Gastroesophageal sphincter (tissue), 4 donors: ENCODE measurements at regions not wholly inside any gene's neighbourhood (a gene's known extent, or its start where the extent isn't known, plus 50 kb on each side); places are given as distances from the start of the nearest gene placed in this dataset.

Source experiments
- ATAC-seq: fragments of 150-250 bp; one replicate; pipeline ENCODE4 v1.9.1; 2016; ENCODE audit warnings: mild to moderate bottlenecking, moderate library complexity
- H3K27ac ChIP-seq, 4 donors: fragments of 200-600 bp; sonication (generic) in 3 of 4; 1 replicate in 3 of 4; 2 replicates in 1 of 4; pipeline ENCODE4 v1.5.1; 2016 to 2019
- H3K27me3 ChIP-seq: fragments of 200-600 bp; sonication (generic); one replicate; pipeline ENCODE4 v1.5.1; 2019
- H3K36me3 ChIP-seq, 2 donors: fragments of 200-600 bp; sonication (generic); one replicate each; pipeline ENCODE4 v1.5.1; 2019; ENCODE audit warnings: control low read depth in 1 of 2
- H3K4me1 ChIP-seq, 3 donors: fragments of 200-600 bp; sonication (generic); 1 replicate in 2 of 3; 2 replicates in 1 of 3; pipeline ENCODE4 v1.5.1; 2016 to 2019; ENCODE audit warnings: control low read depth in 2 of 3
- H3K4me3 ChIP-seq, 2 donors: fragments of 200-600 bp; sonication (generic); one replicate each; pipeline ENCODE4 v1.5.1; 2019; ENCODE audit warnings: mild to moderate bottlenecking in 1 of 2, moderate library complexity in 1 of 2
- H3K9me3 ChIP-seq, 3 donors: fragments of 200-600 bp; sonication (generic); one replicate each; pipeline ENCODE4 v1.5.1; 2017 to 2019; ENCODE audit warnings: control low read depth in 2 of 3
- EP300 ChIP-seq: sonication (generic); formaldehyde crosslinking; IDR thresholded peaks from one replicate; pipeline ENCODE4 v1.6.1; 2017; ENCODE audit warnings: antibody characterized with exemption, mild to moderate bottlenecking
- POLR2A ChIP-seq, 2 donors: fragments of 450-650 bp; IDR thresholded peaks; one replicate each; pipeline ENCODE4 v1.6.1; 2017; ENCODE audit warnings: antibody characterized with exemption in 2 of 2, mild to moderate bottlenecking in 2 of 2, moderate library complexity in 1 of 2
- POLR2AphosphoS5 ChIP-seq: sonication (generic); formaldehyde crosslinking; IDR thresholded peaks from one replicate; pipeline ENCODE4 v1.6.1; 2017; ENCODE audit warnings: antibody characterized with exemption
- WGBS, 2 donors: methylation state at CpG; one replicate each; pipeline ENCODE4 v1.1.5; 2018; ENCODE audit warnings: low coverage in 1 of 2; 5-methylcytosine and 5-hydroxymethylcytosine counted together
- TF ChIP-seq, protein P1 (sequence below), 4 experiments: fragments of 200-600 bp in 2 of 4; fragments of 450-650 bp in 2 of 4; sonication (generic) in 1 of 4; IDR thresholded peaks; one replicate each; pipeline ENCODE4 v1.5.1; 2017 to 2019; ENCODE audit warnings: antibody characterized with exemption in 4 of 4, mild to moderate bottlenecking in 2 of 4, moderate library complexity in 2 of 4

DNA sequence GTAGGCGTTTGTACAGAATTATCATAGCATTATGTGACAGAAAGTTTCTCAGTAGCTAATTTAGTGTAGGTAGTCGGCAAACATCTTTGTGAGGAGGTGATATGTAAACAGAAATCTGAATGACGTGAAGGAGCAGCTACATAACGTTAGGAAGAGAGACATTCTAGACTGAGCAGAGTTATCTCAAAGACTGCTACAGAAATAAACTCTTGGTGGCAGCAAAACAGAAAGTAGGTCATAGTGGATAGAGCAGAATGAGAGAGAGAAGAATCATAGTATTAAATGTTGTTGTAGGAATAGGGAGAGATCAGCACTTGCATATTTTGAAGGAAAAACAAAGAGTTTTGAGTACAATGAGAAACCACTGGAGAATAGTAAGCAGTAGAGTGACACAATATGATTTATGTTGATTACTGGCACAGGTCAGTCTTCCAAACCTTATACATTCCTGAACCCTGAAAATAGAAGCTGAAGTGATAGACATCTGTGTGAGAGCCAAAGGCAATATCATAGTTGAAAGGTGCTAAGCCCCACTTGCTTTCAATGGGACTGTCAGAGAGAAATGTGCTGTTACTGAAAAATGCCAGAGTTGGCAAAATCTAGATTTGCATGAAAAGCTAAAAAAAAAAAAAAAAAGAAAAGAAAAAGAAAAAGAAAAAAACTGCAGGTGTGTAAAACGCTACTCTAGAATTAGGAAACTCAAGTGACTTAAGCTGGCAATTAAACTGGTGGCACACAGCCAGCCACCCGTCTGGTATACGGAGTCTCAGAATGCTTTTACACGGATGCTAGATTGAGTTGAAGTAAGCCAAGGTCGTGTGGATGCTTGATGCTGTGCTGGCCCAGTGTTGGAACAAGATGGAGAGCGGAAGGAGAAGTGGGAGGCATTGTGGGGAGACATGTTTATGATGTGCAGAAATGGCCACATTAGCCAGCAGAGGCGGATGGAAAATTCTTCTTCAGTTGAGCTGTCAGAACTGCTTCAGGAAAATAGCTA is 750.2 kb upstream of the HS3ST1 start:
- WGBS, 2 donors: 34 to 35% methylated on average over 9 to 11 of the region's 11 CpGs
- no peak overlapping the region for H3K27ac ChIP-seq
- H3K4me3 ChIP-seq: no peak overlapping the region
- no peaks in the 10 kb centered on the region for H3K27me3 ChIP-seq
- H3K36me3 ChIP-seq: no peaks in the 10 kb centered on the region
- ATAC-seq: no peak
- H3K9me3 ChIP-seq: no peaks in the 10 kb centered on the region
- H3K4me1 ChIP-seq: no peaks in the 10 kb centered on the region
- TF ChIP-seq EP300 (no peak), POLR2AphosphoS5 (no peak), POLR2A (IDR thresholded peaks at IDR 0.05) (no peak)
- TF ChIP-seq, protein P1, sequence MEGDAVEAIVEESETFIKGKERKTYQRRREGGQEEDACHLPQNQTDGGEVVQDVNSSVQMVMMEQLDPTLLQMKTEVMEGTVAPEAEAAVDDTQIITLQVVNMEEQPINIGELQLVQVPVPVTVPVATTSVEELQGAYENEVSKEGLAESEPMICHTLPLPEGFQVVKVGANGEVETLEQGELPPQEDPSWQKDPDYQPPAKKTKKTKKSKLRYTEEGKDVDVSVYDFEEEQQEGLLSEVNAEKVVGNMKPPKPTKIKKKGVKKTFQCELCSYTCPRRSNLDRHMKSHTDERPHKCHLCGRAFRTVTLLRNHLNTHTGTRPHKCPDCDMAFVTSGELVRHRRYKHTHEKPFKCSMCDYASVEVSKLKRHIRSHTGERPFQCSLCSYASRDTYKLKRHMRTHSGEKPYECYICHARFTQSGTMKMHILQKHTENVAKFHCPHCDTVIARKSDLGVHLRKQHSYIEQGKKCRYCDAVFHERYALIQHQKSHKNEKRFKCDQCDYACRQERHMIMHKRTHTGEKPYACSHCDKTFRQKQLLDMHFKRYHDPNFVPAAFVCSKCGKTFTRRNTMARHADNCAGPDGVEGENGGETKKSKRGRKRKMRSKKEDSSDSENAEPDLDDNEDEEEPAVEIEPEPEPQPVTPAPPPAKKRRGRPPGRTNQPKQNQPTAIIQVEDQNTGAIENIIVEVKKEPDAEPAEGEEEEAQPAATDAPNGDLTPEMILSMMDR (IDR thresholded peaks at IDR 0.05): no peak

DNA sequence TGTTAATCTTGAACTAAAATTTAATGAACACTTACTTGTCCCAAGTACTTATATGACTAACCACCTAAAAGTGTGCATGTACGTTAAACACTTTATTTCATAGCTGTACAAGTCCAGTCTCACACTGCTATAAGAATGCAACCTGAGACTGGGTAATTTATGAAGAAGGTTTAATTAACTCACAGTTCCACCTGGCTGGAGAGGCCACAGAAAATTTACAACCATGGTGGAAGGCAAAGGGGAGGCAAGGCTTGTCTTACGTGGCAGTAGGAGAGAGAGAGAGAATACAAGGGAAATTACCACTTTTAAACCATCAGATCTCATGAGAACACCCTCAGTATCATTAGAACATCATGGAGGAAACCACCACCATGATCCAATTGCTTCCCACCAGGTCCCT is 748.7 kb upstream of the HS3ST1 start:
- 77 to 83% methylated on average over 2 of the region's 2 CpGs for WGBS, 2 donors
- Histone ChIP-seq H3K36me3 (no peaks in the 10 kb centered on the region), H3K9me3 (no peaks in the 10 kb centered on the region), H3K27me3 (no peaks in the 10 kb centered on the region), H3K27ac (no peak overlapping the region), H3K4me3 (no peak overlapping the region), H3K4me1 (no peaks in the 10 kb centered on the region)
- TF ChIP-seq, protein P1 (IDR thresholded peaks at IDR 0.05): no peak
- no peak for TF ChIP-seq POLR2AphosphoS5
- no peak for TF ChIP-seq POLR2A (IDR thresholded peaks at IDR 0.05)
- TF ChIP-seq EP300: no peak
- ATAC-seq: no peak

DNA sequence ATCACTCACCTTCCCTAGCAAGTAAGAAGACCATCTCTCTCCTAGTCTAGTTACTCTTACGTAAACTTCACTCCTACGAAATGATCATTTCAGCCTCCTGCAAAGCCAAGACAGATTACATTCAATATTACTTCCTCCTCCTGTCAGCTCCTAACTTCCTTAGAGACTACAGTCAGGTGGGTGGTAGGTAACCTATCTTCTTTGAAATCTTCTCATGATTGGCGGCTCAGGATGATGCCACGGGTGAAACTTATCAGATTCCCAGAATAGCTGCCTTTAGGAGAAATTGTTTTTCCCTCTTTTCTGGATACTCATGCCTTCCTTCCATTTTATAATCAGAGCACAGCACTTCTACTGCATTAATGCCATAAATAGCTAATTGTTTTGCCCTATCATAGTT is 744.8 kb upstream of the HS3ST1 start:
- no peak for ATAC-seq
- TF ChIP-seq EP300 (no peak), POLR2A (IDR thresholded peaks at IDR 0.05) (no peak), POLR2AphosphoS5 (no peak)
- TF ChIP-seq, protein P1 (IDR thresholded peaks at IDR 0.05): no peak

DNA sequence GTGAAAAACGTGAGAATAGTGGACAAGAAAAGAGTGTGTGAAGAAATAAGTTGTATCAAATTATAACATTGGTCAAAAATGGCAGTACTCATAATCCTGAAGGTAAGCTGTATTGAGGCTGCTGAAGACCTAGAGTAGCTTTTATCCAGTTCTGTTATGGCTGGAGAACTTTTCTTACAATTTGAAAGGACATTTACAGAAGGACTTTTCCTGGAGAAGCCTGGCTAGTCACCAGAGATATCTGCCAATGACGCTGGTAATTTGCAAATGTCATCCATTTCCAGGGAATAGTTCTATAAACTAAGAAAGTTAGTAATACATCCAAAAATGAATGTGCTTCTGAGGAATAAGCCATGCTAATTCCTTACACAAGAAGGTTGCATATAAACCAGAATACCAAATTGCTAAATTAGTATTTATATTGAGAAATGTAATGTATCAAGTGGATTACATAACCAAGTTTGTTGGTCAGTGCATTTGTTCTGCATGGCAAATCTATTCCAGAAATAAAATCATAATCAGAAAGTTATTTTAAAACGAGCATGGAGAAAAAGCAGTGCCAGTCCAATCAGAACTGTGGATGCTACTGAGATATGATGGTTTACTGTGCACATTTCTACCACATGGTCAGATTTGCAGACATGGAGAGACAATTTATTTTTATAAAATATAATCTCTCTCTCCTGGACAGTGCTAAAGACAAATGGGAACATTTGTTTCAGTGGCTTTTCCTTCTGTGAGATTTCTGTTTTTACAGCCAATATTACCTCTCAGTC is 743.7 kb upstream of the HS3ST1 start:
- no peak overlapping the region for H3K27ac ChIP-seq
- H3K9me3 ChIP-seq: no peaks in the 10 kb centered on the region
- no peak overlapping the region for H3K4me3 ChIP-seq
- no peaks in the 10 kb centered on the region for H3K27me3 ChIP-seq
- no peak for TF ChIP-seq POLR2A (IDR thresholded peaks at IDR 0.05)
- TF ChIP-seq POLR2AphosphoS5: no peak
- no peak for TF ChIP-seq EP300
- TF ChIP-seq, protein P1 (IDR thresholded peaks at IDR 0.05): no peak
- H3K4me1 ChIP-seq: no peaks in the 10 kb centered on the region
- no peaks in the 10 kb centered on the region for H3K36me3 ChIP-seq
- WGBS, 2 donors: 30 to 35% methylated on average over 3 of the region's 3 CpGs
- ATAC-seq: no peak

More for the DNA sequence above, 744.8 kb upstream of the HS3ST1 start:
- no peak overlapping the region for H3K4me3 ChIP-seq
- WGBS, 2 donors: 77 to 79% methylated on average over 4 of the region's 4 CpGs
- no peaks in the 10 kb centered on the region for H3K36me3 ChIP-seq
- H3K27me3 ChIP-seq: no peaks in the 10 kb centered on the region
- no peaks in the 10 kb centered on the region for H3K9me3 ChIP-seq
- H3K4me1 ChIP-seq: no peaks in the 10 kb centered on the region
- H3K27ac ChIP-seq: no peak overlapping the region
